GM18907 (cell line): ENCODE measurements at regions not wholly inside any gene's neighbourhood (a gene's known extent, or its start where the extent isn't known, plus 50 kb on each side); places are given as distances from the start of the nearest gene placed in this dataset.
"Not testable (repeated sequence)": the region's sequence is repeated elsewhere in the genome, so short reads cannot be mapped to it uniquely, and the experiment has no call there.

Experiments
- ATAC-seq: cut with Tn5 transposase; IDR thresholded peaks from one replicate; pipeline ENCODE4 v1.9.1; 2021; ENCODE audit warnings: mild to moderate bottlenecking, moderate library complexity; ENCODE audit not compliant: unreplicated experiment

DNA sequence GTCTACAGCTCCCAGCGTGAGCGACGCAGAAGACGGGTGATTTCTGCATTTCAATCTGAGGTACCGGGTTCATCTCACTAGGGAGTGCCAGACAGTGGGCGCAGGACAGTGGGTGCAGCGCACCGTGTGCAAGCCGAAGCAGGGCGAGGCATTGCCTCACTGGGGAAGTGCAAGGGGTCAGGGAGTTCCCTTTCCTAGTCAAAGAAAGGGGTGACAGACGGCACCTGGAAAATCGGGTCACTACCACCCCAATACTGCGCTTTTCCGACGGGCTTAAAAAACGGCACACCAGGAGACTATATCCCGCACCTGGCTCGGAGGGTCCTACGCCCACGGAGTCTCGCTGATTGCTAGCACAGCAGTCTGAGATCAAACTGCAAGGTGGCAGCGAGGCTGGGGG is 95.6 kb downstream of the GPX5 start:
- ATAC-seq, result not testable (repeated sequence)

DNA sequence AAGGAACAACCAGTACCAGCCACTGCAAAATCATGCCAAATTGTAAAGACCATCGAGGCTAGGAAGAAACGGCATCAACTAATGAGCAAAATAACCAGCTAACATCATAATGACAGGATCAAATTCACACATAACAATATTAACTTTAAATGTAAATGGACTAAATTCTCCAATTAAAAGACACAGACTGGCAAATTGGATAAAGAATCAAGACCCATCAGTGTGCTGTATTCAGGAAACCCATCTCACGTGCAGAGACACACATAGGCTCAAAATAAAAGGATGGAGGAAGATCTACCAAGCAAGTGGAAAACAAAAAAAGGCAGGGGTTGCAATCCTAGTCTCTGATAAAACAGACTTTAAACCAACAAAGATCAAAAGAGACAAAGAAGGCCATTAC is 97.6 kb downstream of the GPX5 start:
- ATAC-seq, result not testable (repeated sequence)

DNA sequence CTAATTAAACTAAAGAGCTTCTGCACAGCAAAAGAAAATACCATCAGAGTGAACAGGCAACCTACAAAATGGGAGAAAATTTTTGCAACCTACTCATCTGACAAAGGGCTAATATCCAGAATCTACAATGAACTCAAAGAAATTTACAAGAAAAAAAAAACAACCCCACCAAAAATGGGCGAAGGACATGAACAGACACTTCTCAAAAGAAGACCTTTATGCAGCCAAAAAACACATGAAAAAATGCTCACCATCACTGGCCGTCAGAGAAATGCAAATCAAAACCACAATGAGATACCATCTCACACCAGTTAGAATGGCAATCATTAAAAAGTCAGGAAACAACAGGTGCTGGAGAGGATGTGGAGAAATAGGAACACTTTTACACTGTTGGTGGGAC is 100.7 kb downstream of the GPX5 start:
- not testable (repeated sequence) for ATAC-seq

DNA sequence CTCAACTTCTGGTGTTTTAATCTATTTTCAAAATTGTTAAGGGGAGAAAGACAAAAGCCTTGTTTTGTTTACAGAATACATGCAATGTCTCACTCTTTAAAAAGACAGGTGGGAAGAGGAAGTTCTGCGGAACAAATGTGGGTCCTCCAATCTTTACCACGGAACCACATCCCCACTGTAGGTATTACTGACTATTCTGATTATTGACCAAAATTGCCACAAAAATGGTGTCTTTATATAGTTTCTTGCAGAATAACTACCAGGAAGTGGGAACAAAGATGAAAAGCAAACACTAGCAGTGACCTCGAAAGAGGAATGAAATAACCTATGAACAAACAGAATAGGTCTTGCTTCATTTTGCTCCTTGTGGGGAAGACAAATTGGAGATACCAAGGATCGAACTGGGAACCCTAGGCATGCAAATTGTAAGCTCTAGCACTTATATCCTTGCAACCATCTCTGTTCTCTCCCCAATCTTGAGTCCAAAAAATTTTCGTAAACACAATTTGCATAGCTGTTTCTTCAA is 106.7 kb downstream of the GPX5 start:
- no peak for ATAC-seq

DNA sequence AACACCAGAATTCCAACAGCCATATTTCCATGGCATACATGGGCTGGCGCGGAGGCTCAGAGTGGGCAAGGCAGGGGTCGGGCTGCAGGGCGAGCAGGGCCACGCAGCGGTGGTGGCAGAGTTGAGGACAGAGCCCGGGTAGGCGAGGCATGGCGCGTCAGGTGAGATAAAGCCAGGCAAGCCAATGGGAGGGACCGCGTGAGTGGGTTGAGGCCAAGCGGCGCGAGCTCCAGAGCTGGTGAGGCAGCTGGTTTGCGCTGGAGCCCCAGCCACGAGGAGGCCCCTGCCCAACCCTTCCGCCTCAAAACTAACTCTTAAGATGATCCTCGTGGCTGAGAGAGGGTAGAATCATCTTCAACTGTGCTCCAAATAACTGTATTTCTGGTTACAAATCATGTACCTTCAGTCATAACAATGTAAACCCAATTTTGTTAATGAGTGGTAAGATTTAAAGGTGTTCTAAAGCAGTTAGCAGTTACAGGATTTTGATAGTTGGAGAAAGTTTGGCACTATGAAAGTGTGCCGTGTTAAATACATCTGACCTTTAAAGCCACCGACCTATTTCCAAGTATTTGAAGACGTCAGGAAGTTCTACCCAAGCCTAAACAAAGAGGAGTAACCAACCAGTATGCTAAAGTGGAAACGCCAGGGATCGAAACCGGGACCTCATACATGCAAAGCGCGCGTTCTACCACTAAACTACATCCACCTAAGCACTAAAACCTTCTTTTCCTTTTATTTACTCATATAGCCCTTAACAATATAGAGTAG is 107.9 kb downstream of the GPX5 start:
- ATAC-seq, result no peak

DNA sequence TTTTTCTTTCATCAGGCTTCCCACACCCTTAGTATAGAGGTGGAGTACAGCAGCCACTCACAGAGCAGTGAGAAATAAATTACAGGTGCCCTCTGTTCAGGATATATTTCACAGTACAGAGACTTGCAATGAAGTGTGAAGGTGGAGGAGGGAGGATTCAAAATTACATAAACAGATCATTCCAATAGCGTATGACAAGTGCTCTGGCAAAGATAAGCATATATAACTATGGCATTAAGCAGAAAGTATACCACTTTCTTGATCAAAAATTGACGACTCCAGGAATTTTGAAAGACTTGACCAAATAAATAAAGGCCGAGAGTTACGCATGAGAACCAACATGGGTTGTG is 108.7 kb downstream of the GPX5 start:
- no peak for ATAC-seq

DNA sequence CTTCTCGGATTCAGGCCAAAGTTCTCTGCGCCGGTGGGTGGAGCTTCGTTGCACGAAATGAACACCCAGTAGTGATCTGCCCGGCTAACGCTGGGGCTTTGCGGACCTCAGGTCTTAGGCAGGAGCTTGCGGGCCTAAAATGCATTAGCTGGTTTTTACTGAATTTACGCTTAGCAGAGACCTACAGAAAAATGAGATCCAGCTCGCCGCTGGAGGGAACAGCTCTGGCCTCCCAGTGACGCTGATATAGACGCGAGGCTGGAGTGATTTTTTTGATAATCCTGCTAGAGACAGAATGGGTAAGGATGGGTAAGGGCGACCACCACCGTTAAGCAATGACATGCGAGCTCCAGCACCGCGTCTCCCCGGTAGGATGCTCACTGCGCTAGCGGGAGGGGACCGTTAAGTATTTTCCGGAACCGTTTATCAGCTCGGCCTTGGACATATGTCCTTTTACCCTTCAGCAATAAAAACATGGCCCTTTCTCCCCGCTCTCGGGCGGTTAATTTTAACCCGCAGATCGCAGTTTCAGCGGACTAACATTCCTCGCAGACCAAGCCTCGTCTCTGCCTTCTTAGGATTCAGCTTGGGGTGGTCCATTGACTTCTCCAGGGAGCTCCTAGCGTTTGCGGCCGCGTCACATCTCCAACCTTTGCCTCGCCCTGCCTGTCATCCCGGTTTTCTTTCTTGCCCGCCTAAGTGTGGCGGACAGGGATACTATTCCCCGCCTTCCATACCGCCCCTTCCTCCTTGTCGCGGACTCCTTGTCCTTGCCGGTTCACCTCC is 109.3 kb downstream of the GPX5 start:
- no peak for ATAC-seq

DNA sequence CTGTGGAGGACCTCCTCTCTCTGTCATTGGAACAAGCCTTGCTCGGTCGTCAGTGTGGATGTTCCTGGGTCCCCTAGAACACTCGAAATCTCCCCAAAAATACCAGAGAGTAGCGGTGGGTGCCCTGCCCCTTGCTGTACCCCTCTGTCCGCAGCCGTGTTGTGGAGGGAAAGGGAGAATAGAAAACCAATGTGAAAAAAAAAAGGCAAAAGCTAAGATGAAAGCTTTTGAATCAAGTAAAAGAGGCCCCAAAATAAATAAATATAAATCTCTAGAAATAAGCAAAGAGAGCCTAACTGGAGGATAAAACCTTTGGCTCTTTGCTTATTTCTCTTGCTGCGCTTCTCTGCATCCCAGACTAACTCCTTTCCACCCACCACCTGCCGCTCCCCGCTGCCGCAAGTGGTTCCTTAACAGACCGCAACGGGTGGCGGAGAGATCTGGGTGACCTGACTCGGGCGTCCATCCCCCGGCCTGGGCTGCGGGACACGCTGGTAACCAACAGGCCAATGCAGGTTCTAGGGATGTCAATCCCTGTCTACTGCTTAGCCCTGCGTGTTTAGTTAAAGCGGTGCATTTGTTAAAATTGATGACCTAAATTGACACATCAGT is 110.0 kb downstream of the GPX5 start:
- no peak for ATAC-seq

DNA sequence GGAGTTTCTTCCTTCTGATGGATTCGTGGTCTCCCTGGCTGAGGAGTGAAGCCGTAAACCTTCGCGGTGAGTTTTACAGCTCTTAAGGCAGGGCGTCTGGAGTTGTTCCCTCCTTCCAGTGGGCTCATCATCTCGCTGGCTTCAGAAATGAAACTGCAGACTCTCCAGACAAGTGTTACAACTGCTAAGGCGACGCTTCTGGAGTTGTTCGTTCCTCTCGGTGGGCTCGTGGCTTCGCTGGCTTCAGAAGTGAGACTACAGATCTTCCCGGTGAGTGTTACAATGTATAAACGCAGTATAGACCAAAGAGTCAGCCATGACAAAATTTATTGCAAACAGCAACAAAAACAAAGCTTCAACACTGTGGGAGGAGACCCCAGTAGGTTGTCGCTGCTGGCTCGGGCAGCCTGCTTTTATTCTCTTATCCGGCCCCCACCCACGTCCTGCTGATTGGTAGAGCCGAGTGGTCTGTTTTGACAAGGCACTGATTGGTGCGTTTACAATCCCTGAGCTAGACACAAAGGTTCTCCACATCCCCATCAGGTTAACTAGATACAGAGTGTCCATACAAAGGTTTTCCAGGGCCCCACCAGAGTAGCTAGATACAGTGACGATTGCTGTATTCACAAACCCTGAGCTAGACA is 113.2 kb downstream of the GPX5 start:
- ATAC-seq, result no peak

DNA sequence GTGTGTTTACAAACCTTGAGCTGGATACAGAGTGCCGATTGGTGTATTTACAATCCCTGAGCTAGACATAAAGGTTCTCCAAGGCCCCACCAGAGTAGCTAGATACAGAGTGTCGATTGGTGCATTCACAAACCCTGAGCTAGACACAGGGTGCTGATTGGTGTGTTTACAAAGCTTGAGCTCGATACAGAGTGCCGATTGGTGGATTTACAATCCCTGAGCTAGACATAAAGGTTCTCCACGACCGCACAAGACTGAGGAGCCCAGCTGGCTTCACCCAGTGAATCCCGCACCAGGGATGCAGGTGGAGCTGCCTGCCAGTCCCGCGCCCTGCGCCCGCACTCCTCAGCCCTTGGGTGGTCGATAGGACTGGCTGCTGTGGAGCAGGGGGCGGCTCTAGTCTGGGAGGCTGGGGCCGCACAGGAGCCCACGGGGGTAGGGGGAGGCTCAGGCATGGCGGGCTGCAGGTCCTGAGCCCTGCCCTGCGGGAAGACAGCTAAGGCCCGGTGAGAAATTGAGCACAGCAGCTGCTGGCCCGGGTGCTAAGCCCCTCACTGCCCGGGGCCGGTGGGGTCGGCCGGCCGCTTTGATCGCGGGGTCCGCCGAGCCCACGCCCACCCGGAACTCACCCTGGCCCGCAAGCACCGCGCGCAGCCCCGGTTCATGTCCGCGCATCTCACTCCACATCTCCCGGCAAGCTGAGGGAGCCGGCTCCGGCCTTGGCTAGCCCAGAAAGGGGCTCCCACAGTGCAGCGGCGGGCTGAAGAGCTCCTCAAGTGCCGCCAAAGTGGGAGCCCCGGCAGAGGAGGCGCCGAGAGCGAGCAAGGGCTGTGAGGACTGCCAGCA is 114.0 kb downstream of the GPX5 start:
- not testable (repeated sequence) for ATAC-seq

DNA sequence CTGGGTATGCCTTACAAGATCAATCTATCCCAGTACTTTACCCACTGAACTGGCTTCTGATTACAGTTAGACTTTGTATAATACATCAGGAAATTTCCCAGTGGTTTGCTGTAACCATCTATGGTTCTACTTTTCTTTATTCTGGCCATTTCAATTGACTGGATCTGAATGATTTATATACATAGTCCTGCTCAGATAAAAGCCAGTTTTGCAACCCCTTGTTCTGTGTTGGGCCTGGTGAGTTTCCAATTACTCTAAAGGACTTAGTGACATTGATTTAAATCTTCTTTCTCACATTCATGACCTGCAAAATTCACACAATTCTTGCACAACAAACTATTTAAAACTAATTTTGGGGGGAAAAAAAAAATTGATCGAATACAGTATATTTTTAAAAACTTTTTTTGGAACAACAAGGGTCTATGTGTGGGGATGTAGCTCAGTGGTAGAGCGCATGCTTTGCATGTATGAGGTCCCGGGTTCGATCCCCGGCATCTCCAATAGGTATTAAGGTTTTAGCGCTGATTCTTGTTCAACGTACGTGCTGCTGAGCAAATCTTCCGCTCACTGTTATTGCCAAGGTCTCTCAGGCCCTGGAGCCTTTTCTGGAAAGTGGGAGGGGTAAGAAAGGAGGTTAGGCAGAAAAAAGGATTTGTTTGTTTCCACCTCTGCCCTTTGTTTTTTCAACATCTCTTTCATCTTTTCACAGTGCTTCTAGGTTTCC is 117.5 kb downstream of the GPX5 start:
- ATAC-seq, result no peak

DNA sequence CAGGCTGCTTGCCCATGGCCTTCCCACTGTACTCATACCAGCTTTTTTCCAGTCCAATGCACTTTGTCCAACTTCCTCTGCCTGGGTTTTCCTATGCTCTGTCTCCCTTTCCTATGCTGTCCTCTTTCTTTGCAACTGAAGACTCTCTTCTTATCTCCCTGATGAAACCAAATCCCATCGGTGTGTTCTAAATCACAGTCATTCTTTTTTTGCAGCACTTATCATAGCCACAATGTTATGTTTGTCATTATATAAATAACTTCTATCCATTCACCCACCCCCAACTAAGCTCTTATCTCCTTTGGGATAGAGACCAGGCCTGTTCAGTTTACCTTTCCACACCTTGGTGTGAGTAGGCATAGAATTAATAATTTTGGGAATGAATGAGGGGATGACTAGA is 121.0 kb downstream of the GPX5 start:
- ATAC-seq, result no peak

DNA sequence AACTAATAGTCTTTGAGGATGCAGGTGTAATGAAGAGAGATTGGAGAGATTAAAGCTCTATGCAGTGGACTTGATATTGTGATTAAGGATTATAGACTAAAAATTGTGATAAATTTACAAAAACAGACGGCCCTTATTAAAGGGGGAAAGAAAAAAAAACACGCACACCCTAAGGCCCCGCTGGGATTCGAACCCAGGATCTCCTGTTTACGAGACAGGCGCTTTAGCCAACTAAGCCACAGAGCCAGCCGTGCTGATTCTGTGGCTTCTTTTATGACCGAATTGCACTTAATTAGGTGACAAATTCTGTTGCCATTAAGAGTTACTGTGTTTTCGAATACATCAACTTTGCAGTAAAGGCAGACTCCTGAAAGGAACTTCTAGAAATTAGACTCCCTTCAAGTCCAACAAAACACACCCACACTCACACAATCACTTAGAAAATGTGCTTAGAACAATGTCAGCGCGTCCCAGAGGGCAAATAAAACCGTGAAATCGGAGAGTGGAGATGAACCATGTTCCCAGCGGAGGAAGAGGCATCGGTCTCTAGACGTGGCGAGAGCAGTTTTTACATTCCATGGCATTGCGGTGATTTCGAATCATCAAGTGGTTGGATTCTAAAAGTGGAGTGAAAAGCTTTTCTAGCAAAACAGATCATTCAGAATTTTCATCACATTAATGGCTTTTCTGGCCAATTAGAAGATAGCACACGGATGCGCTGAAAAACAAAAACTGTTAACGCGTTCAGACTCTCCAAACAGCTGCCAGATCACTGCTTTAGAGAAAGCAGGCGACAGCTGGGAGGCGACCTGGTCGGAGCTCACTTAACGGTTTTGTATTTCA is 122.6 kb downstream of the GPX5 start:
- no peak for ATAC-seq

DNA sequence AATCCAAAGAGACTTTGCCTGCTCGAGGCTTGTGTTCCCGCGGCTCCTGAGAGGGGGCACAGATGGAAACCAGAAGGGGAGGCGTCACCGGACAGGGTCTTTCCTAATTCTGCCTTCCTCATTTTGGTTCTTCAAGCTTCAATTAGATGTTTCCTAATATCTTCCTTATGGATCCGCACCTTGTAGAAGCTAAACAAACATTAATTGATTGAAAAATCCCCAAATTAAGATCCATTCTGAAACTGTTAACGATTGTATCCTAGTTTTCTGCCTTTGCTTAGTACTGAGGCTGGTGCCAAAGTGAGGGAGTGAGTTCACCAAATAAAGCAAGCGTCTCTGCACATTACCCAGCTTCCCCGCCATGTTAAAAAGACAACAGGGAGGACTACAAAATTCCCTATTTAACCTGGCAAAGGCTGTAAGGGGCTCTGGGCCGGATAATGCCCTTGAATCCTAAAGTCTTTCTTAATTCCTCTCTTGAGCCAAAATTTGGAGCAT is 123.2 kb downstream of the GPX5 start:
- no peak for ATAC-seq

DNA sequence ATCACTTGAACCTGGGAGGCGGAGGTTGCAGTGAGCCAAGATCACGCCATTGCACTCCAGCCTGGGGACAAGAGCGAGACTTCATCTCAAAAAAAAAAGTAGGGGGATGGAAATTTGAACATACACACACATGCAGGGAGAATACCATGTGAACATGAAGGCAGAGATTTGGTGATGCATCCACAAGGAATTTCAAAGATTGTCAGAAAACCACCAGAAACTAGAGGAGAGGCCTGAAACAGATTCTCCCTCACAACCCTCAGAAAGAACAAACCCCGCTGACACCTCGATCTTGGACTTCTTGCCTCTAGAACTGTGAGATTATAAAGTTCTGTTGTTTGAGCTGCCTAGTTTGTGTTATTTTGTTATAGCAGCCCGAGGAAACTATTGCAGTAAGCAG is 125.5 kb downstream of the GPX5 start:
- ATAC-seq, result no peak

DNA sequence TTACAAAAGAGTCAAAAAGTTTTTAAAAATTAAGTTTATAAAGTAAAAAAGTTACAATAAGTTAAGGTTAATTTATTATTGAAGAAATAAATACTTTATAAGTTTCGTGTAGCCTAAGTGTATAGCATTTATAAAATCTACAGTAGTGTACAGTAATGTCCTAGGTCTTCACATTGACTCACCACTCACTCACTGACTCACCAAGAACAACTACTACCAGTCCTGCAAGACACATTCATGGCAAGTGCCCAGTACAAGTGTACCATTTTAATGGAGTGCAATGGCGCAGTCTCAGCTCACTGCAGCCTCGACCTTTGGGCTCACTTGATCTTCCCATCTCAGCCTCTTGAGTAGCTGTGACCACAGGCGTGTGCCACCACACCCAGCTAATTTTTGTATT is 128.2 kb downstream of the GPX5 start:
- no peak for ATAC-seq

DNA sequence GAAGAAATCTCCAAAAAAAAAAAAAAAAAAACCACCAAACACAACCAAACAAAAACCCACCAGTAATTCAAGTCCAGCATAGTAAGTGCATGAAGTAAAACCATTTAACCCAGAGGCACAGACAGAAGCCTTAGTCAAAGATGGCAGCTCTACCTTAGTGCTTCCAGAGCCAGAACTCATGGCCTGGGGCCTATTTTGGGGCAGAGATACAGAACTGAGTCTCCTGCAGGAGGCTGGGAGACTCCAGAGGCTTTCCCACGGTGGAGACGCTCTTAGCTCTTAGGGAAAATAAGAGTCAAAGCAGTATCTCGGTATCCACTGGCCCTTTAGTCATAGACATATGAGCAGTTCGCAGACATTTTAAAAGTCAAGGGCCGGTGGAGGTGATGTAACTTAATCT is 129.5 kb downstream of the GPX5 start:
- no peak for ATAC-seq

DNA sequence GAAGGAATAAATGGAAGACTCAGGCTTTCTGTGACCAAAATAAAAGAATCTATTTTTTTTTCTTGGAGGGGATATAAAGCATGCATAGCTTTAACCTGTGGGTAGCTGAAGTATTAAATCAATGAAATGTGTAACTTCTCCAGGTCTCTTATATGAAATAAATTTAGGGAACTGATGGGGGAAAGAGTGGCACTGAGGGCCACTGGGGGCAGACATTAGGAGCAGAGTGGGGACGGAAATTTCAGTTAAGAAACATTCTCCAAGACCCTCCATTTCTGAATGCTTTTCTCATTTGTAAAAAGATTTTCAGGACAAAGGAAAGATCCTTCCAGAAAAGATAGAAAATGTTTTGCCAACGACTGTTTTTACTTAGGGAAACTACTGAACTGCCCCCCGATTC is 131.0 kb downstream of the GPX5 start:
- no peak for ATAC-seq

DNA sequence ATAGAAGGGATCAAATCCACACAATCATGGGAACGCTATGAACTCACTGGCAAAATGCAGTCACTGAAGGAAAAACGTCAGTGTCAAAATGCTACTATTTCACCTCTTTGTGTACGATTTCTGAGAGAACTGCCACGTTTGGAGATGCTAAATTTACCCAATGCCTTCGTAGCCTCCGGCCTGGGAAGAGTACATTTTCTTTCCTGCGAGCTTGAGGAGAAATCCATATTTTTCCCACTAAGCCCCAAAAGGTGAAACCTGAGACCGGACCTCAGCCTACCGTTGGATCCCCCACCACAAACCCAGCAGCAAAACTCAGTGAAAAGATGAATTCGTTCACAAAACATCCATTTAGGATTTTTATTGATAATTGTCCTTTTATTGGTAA is 131.7 kb downstream of the GPX5 start:
- ATAC-seq, result no peak
